ENCODE measurements at regions not wholly inside any gene's neighbourhood (a gene's known extent, or its start where the extent isn't known, plus 50 kb on each side); places are given as distances from the start of the nearest gene placed in this dataset.

GRCh38 chr3:184472723-184473428 is 88.7 kb upstream of the EPHB3 start:
- no peak for TF ChIP-seq CTCF (IDR thresholded peaks at IDR 0.05; ENCODE audit: insufficient read depth, low read depth, low read length)

GRCh38 chr3:184474897-184475296 is 86.7 kb upstream of the EPHB3 start:
- TF ChIP-seq CTCF (IDR thresholded peaks at IDR 0.05; ENCODE audit: insufficient read depth, low read depth, low read length) = no peak
- no peak for DNase-seq (ENCODE audit: low read depth)
- H3K4me3 ChIP-seq (ENCODE audit: low read depth, low read length) = no peak overlapping the region

More at GRCh38 chr3:184472723-184473428, 88.7 kb upstream of the EPHB3 start:
- H3K4me3 ChIP-seq (ENCODE audit: low read depth, low read length) = no peak overlapping the region
- DNase-seq (ENCODE audit: low read depth) = no peak

- TF ChIP-seq CTCF (IDR thresholded peaks at IDR 0.05; ENCODE audit: insufficient read depth, low read depth, low read length) = no peak
- DNase-seq (ENCODE audit: low read depth) = no peak
- H3K4me3 ChIP-seq (ENCODE audit: low read depth, low read length) = no peak overlapping the region
Observed at GRCh38 chr3:184477940-184478339, 83.6 kb upstream of the EPHB3 start.

GRCh38 chr3:184479426-184480126 is 82.0 kb upstream of the EPHB3 start:
- no peak for DNase-seq (ENCODE audit: low read depth)
- TF ChIP-seq CTCF (IDR thresholded peaks at IDR 0.05; ENCODE audit: insufficient read depth, low read depth, low read length) = no peak

GRCh38 chr3:184480831-184481230 is 80.8 kb upstream of the EPHB3 start:
- TF ChIP-seq CTCF (IDR thresholded peaks at IDR 0.05; ENCODE audit: insufficient read depth, low read depth, low read length) = no peak
- no peak overlapping the region for H3K4me3 ChIP-seq (ENCODE audit: low read depth, low read length)
- no peak for DNase-seq (ENCODE audit: low read depth)

More at GRCh38 chr3:184479426-184480126, 82.0 kb upstream of the EPHB3 start:
- no peak overlapping the region for H3K4me3 ChIP-seq (ENCODE audit: low read depth, low read length)

- DNase-seq (ENCODE audit: low read depth) = no peak
- H3K4me3 ChIP-seq (ENCODE audit: low read depth, low read length) = no peak overlapping the region
- no peak for TF ChIP-seq CTCF (IDR thresholded peaks at IDR 0.05; ENCODE audit: insufficient read depth, low read depth, low read length)
Observed at GRCh38 chr3:184481984-184482671, 79.5 kb upstream of the EPHB3 start.

All from fibroblast of villous mesenchyme (primary cell).